BE2C (cell line): ENCODE measurements at regions not wholly inside any gene's neighbourhood (a gene's known extent, or its start where the extent isn't known, plus 50 kb on each side); places are given as distances from the start of the nearest gene placed in this dataset.
"Not testable (repeated sequence)": the region's sequence is repeated elsewhere in the genome, so short reads cannot be mapped to it uniquely, and the experiment has no call there.

Experiments
- DNase-seq: peaks from one replicate; pipeline ENCODE4 v3.0.0-alpha.2; 2020
- H3K27me3 ChIP-seq: fragments of 250-450 bp; sonication (Bioruptor Pico); 2 replicates; pipeline ENCODE4 v1.5.1; 2020; ENCODE audit warnings: mild to moderate bottlenecking
- H3K36me3 ChIP-seq: fragments of 250-450 bp; sonication (Bioruptor Pico); 2 replicates; pipeline ENCODE4 v1.5.1; 2020; ENCODE audit warnings: mild to moderate bottlenecking
- H3K4me1 ChIP-seq: fragments of 250-450 bp; sonication (Bioruptor Pico); 2 replicates; pipeline ENCODE4 v1.5.1; 2020
- H3K4me3 ChIP-seq: 2 replicates; pipeline ENCODE4 v1.5.1; 2011; ENCODE audit warnings: low read depth, low read length
- H3K9me3 ChIP-seq: fragments of 250-450 bp; sonication (Bioruptor Pico); 2 replicates; pipeline ENCODE4 v1.5.1; 2020

DNA sequence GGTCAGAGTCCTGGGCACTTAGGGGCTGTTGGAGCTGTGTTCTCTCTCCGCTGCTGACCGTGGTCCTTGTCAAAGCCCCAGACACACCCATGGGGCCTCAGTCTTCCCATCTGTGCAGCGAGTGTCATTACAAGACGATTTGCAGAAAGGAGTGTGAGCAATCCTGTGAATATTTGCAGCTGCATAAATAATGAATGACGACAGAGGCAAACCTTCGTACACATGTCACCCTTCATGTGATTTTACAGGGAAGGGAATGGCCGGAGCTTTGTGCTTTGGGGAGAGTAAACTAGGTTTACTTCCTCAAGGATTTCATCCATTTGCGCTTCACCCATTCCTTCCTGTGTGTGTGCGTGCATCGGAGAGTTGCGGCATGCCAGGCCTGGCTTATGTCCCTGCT, 370.8 kb upstream of the SOX1 start:
- not testable (repeated sequence) for H3K36me3 ChIP-seq, H3K4me1 ChIP-seq, H3K4me3 ChIP-seq, H3K9me3 ChIP-seq, H3K27me3 ChIP-seq, DNase-seq

DNA sequence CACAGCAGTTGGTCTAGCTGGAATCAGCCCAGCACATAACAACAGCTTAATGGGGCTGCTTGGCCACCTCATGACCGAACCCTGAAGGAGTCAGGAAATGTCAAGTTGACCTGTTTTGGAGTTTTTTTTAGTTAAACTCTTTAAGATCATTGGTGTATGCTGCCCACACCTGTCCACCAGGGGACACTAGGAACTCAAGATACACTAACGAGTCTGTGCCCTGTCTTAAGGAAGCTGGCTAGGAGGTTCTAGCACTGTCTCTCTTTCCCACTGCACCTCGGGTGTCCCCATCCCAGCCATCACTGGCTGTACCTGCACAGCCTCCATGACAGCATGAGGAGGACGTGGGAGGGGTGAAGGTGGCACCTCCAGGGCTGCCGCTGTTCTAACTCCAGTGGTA, 364.9 kb upstream of the SOX1 start:
- DNase-seq, H3K4me3 ChIP-seq, H3K9me3 ChIP-seq, H3K4me1 ChIP-seq, H3K27me3 ChIP-seq, H3K36me3 ChIP-seq: not testable (repeated sequence)
